GM10248 (cell line): ENCODE measurements at regions not wholly inside any gene's neighbourhood (a gene's known extent, or its start where the extent isn't known, plus 50 kb on each side); places are given as distances from the start of the nearest gene placed in this dataset.

Experiments
- CTCF ChIA-PET: fragments of 300-600 bp; sonication (Branson Sonifier 250); formaldehyde crosslinking; extraction: SDS; loops from one replicate; lab custom pipeline; 2021; ENCODE audit warnings: antibody characterized with exemption; lab: Yijun Ruan, JAX
- POLR2A ChIA-PET: fragments of 350-650 bp; sonication (Branson Sonifier 250); formaldehyde crosslinking; extraction: SDS; loops from one replicate; lab custom pipeline; 2020; ENCODE audit warnings: antibody characterized with exemption; lab: Yijun Ruan, JAX
- DNase-seq: peaks from one replicate; pipeline ENCODE4 v3.0.0; 2012; ENCODE audit errors: extremely low spot score
- CTCF ChIP-seq: IDR thresholded peaks from 2 replicates; pipeline ENCODE4 v1.5.1; 2012; ENCODE audit warnings: mild to moderate bottlenecking, low read depth; ENCODE audit errors: extremely low read depth, missing control alignments, control extremely low read depth

DNA sequence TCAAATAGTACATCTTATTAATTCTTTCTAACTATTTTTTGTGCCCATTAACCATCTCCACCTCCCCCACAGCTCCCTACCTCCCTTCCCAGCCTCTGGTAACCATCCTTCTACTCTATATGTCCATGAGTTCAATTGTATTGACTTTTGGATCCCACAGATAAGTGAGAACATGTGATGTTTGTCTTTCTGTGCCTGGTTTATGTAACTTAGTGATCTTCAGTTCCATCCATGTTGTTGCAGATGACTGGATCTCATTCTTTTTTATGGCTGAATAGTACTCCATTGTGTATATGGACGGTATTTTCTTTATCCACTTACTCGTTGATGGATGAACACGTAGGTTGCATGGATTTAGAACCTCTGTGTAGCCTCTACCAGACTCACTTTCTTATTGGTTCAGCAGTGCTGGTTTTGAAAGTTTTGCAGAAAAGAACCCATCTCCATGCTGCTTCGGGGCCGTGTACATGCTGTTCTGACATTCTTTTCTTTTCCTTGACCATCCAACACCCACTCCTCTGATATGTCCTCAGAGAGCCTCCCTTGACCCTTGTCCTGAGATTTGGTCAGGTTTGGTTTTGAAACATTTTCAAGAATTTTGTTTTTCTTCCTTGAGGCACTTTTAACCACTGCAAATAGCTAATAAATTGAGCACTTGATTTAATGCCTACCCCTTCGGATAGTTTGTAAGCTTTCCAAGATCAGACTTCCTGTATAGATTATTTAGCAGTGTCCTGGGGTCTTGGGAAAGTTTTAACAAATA is 231.2 kb upstream of the ZFP64 start:
- no peak for TF ChIP-seq CTCF
- ChIA-PET POLR2A (no interaction called here), CTCF (interaction anchor here (1.0 kb wide), 1 partner anchor 170 kb away, joined by 3 read pairs; no protein-coding TSS in a partner anchor)
- DNase-seq = no peak

GRCh38 chr20:52420805-52421204 is 229.2 kb upstream of the ZFP64 start:
- POLR2A ChIA-PET = no interaction called here
- CTCF ChIA-PET = no interaction called here
- DNase-seq = no peak
- no peak for TF ChIP-seq CTCF

DNA sequence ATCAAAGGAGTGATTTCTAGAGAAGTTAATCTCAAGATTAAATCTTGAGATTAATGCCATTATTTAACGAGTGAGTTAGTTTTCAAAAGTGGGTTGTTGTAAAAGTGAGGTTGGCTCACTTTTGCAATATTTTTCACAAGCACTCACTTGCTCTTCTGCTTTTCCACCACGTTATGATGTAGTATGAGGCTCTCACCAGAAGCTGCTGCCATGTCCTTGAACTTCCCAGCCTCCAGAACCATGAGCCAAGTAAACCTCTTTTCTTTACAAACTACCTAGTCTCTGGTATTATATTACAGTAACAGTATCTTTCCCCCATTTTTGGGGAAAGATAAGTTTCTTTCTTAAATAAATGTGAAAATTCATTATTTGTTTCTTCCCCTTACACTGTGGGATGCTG is 227.6 kb upstream of the ZFP64 start:
- CTCF ChIA-PET = no interaction called here
- POLR2A ChIA-PET = no interaction called here
- DNase-seq = no peak
- no peak for TF ChIP-seq CTCF

DNA sequence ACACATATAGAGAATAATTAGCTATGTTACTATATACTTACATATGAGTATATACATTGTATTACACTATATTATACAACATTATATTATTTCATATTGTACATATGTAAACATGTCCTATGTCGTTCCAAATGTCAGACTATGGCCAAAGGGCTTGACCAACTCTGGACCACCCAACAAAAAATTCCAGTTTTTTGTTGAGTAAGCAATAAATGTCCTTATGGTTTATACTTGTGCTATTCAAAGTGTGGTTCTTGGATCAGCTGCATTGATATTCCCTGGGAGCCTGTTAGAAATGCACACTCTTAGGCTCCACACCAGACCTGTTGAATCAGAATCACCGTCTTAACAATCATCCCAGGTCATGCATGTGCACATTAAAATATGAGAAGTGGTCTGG is 225.4 kb upstream of the ZFP64 start:
- POLR2A ChIA-PET = no interaction called here
- DNase-seq = no peak
- CTCF ChIA-PET = no interaction called here
- no peak for TF ChIP-seq CTCF

- no peak for TF ChIP-seq CTCF
- CTCF ChIA-PET = no interaction called here
- POLR2A ChIA-PET = no interaction called here
- no peak for DNase-seq
Observed at GRCh38 chr20:52411611-52412010, 220.0 kb upstream of the ZFP64 start.

- no peak for TF ChIP-seq CTCF
- POLR2A ChIA-PET = no interaction called here
- CTCF ChIA-PET = no interaction called here
- DNase-seq = no peak
Observed at GRCh38 chr20:52410731-52411234, 219.2 kb upstream of the ZFP64 start.
